Activated CD8-positive, alpha-beta memory T cell treated with anti-CD3 and anti-CD28 coated beads, Interleukin-2, amount 50 U/mL, for 1 hour (primary cell): ENCODE measurements at regions not wholly inside any gene's neighbourhood (a gene's known extent, or its start where the extent isn't known, plus 50 kb on each side); places are given as distances from the start of the nearest gene placed in this dataset.

Source experiments
- DNase-seq: peaks from one replicate; pipeline ENCODE4 v3.0.0-alpha.2; 2020; ENCODE audit errors: extremely low read depth

DNA sequence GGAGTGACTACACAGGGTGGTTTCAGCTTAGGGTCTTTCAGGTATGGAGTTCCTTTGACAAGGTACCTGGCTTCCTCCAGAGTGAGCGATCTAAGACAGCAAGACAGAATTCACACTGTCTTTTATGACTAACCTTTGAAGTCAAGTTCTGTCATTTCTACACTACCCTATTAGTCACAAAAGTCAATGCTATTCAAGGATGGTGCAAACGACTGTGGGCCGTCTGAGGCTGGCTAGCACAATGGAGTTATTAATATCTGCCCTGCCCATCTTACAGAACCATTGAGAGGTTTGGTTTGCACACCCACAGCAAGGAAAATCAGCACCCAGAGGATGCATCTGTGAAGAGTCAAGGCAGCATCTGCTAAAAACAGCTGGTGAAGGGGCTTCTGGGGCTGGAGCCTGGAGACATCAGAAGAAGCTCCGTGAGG is 62.9 kb upstream of the XCR1 start:
- DNase-seq, result no peak

DNA sequence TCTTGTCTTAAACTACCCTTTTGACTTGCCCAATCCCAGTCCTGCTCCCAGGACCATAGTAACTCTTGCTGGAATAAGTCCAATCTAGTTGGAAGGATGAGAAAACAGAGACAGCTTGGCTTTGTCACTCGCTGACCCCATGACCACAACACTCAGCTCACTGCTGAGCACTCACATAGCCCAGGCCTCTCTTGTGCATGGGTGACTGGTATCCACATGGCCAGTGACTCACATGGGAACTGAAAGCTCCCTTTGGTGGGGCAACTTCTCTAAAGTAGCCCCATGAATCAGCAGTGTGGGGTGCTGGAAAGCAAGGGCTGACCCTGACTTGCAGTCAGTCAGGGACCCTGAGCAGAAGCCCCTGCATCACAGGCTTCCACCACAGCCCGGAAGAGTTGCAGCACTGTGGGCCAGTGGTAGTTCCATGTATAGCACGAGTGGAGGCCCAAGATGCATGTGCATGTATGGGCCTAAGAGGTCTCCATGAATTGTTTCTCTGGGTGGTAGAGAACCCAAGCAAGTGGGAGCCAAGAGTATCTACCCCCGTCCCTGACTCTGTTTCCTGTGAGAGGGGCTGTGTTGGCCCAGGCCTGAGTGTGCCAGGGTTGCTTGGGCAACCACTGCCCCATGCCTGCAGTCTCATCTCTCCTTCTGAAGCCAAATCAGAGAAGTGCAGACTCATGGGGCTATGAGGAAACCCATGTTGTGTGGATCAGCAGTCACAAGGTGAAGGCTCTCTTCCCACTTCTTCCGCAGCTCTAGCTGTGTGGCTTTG is 62.1 kb upstream of the XCR1 start:
- no peak for DNase-seq

DNA sequence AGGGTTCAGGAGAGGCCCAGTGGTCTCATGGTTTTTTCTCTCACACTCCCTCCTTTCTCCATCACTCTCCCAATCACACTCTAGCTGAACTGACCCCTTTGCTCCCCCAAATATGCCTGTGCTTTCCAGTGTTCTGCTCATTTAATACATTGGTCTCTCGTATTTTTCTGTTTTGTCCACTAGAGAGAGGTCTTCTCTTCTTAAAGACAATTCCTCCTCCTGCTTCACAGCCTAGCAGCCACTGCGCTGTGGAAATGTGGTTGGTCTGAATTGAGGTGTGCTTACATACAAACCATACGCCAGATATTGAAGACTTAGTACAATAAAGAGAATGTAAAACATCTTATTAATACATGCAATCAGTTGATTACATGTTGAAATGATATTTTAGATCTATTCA is 60.6 kb upstream of the XCR1 start:
- no peak for DNase-seq

GRCh38 chr3:46086986-46087385 is 59.7 kb upstream of the XCR1 start:
- no peak for DNase-seq

DNA sequence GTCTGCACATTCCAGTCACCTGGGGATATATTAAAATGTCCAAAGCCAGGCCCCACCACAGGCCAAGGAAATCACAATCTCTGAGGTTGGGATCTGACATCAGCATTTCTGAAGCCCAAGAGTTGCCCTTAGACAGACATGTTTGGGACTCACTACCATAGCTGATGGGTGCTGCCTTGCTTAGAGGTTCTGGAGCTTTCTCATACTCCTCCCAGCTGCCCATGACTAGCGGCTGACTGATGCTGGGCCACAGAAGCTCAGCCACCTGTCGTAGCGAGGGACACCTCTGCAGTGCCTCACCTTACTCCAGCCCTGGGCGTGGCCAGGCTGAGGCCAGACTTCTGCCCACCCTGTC is 58.8 kb upstream of the XCR1 start:
- no peak for DNase-seq

DNA sequence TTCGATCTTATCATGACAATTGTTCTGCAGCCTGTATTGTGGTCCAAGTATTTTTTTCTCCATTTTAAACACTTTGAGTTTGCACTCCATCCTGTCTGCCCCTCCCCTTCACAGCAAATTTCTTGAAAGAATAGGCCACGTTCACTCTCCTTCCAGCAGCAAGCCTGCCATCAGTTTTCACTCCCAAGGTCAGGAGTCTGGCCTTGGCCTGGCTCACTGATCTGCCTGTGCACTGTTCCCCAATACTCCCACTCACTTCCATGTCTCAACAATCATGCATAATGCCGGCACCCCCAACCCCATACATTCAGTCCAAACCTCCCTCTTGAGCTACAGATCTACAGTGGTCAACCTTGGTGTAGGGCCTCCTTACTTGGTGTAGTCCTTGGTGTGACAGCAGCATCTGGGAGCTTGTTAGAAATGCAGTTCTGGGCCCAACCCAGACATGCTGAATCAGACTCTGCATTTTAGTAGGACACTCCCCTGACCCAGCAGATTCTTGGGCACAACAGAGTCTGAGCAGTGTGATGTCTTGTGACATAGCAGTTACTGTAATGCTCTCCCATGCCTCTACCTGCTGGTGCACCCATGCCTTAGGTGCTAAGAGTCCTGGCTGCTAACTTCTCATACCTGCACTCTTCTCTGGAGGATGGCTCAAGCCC is 58.3 kb upstream of the XCR1 start:
- no peak for DNase-seq

- DNase-seq, result no peak
These were observed 56.7 kb upstream of the XCR1 start for GRCh38 chr3:46083956-46084355.

- no peak for DNase-seq
These were observed 55.6 kb upstream of the XCR1 start for GRCh38 chr3:46082849-46083248.

DNA sequence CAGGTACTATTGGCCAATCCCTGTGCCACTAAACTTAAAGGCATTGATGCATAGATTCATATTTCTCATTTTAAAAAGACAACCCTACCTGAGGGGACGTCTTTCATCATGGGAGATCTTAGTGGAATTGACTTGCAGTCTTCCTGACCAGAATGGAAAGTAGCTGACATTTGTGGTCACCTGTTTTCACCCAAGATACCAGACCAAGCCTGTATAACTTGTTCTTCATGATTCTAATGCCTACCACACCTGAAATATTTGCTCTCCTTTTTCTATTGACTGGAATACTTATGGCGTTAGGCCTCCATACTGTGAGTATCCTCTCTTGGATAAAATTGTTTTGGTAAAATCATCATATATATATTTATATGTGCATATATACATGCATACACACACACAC is 54.7 kb upstream of the XCR1 start:
- DNase-seq, result no peak

- DNase-seq, result no peak
These were observed 53.7 kb upstream of the XCR1 start for GRCh38 chr3:46080969-46081345.

- no peak for DNase-seq
These were observed 53.1 kb upstream of the XCR1 start for GRCh38 chr3:46080124-46080968.

GRCh38 chr3:46078712-46079400 is 51.6 kb upstream of the XCR1 start:
- peak; percentile 85 for DNase-seq
